ENCODE measurements at regions not wholly inside any gene's neighbourhood (a gene's known extent, or its start where the extent isn't known, plus 50 kb on each side); places are given as distances from the start of the nearest gene placed in this dataset.
A peak's percentile ranks its signal among the peaks of the same experiment; 100 is the strongest.

DNA sequence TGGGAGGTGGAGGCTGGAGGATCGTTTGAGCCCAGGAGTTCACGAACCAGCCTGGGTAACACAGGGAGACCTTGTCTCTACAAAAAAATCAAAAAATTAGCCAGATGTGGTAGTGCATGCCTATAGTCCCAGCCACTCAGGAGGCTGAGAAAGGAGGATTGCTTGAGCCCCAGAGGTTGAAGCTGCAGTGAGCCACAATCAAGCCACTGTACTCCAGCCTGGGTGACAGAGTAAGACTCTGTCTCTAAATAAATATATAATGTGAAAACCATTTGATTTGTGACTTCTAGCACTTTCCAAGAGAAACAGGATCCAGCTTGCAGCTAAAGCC lies 459.1 kb downstream of the SOX9 start:
- DNase-seq (ENCODE audit: low spot score) = no peak

GRCh38 chr17:72580321-72581127 lies 459.7 kb downstream of the SOX9 start:
- no peak for DNase-seq (ENCODE audit: low spot score)

DNA sequence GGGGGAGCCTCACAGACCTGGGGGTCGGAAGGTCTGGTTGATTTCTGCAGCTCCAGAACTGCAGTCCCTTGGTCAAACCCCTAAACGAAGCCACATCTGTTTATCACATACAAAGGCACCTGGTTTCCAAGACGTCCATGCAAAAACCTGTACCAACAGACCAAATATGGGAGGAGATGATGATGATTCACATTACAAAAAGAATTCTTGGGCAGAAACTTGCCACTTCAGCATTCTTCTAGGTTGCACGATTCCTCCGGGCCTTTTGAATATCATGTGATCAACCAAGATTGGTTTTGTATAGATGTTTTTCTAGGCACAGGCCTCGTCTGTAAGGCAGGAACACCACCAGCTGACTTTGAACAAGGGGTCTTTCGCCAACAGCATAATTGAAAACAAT lies 466.3 kb downstream of the SOX9 start:
- DNase-seq (ENCODE audit: low spot score) = no peak

DNA sequence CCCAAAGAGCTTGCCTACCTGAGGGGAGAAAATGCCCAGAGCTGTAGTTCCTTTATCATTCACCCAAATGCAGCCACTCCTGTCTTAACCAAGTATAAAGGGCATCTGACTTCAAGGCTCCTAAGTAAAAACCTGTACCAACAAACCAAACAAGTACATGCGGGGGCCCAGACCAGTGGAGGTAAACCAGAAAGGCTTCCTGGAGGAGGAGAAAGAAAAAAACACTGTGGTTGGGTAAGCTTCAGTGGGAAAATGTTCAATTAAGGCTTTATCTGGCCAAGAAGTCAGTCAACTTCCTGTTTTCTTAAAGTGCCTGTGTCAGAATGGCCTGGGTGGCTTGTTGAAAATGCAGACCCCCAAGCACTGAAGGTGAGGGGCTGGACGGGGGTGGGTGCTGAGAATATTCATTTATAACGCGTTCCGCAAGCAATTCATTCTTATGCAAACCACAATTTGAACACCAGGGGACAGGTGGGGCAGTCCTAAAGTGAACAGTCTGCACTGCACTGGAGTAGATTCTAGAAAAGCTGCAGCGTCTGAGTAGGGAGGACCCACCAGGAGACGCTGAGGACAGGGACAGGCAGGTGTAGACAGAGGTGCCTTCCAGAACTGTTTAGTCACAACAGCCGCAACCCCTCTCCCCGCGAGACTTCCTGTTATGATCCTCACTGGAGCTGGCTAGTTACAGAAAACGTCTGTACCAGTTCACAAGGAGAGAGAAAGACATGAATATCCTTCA lies 467.1 kb downstream of the SOX9 start:
- no peak for DNase-seq (ENCODE audit: low spot score)

- DNase-seq (ENCODE audit: low spot score) = no peak
Observed at GRCh38 chr17:72588561-72588960, 467.7 kb downstream of the SOX9 start.

DNA sequence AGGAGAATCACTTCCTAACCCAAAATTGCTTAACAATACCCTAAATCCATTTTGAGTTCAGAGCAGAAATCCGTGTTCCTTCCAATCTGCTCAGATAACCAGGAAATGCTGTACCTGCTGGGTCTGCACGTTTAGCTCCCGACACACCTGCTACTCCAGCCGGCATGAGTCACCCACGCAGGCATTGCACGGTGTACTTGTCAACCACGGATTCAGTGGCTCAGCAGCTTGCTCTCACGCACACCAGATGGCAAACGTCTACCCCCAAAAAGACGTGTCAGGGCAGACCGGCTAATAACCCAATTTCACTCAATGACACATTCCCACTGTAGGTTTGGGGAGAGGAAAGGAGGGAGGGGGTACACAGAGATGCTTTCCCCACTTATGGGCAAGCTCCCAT lies 468.1 kb downstream of the SOX9 start:
- no peak for DNase-seq (ENCODE audit: low spot score)

DNA sequence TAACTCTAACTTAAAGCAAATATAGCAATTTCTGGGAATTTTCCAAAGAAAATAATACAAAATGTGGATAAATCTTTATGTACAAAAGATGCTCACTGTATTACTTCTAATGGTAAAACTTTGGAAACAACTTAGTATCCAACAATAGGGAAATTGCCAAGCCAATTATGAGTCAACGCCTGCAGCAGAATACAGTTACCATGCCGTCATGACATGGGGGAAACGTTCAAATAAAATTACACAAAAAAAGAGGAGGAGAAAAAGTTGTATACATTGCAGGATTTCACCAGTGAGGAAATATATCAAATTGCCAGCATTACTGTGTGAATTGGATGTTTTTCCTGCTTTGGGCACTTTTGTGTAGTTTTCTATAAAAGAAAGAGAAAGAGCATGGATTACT lies 469.6 kb downstream of the SOX9 start:
- no peak for DNase-seq (ENCODE audit: low spot score)

GRCh38 chr17:72590882-72591281 lies 470.1 kb downstream of the SOX9 start:
- no peak for DNase-seq (ENCODE audit: low spot score)

DNA sequence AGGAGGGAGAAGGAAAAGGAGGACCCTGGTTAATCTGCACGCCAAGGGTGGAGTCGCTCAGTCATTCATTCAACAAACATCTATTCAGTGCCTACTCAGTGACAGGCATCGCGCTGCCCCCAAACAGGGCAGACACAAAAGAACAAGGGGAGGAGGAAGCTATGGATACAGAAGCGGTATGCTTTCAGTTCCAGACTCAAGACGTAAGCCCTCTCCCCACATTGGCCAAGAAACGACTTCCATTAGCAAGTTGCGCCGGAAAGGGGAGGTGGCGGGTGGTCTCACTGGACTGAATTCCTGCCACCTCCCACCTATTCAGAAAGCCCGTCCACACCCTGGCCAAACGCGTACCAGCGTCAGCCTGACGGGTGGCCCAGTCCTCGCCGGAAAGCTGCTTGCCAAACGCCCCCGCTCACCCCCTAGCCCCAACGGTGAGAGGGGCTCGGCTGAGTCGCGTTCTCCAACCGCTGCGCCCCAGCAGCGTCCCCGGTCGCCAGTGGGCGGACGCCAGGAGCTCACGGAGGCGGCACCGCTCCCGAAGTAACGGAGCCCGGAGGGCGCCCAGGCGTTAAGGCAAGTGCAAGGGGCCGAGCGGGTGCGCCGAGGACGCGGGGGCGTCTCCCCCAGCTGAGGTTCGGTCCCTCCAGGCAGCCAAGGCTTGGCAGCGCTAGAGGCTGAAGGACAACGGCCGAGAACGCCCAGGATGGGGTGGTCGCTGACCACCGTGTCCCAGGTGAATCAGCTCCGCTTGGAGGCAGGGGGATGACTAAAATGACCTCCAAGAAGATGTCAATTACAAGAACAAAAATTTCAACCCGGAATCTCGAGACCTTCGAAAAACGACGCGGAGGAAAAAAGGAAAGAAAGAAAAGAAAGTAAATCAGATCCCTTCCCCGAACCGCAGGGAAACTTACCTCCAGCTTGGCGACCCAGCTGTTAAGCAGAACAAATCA lies 470.7 kb downstream of the SOX9 start:
- DNase-seq (ENCODE audit: low spot score) = no peak

- peak; percentile 59 for DNase-seq (ENCODE audit: low spot score)
Observed at GRCh38 chr17:72592242-72592966, 471.6 kb downstream of the SOX9 start.

DNA sequence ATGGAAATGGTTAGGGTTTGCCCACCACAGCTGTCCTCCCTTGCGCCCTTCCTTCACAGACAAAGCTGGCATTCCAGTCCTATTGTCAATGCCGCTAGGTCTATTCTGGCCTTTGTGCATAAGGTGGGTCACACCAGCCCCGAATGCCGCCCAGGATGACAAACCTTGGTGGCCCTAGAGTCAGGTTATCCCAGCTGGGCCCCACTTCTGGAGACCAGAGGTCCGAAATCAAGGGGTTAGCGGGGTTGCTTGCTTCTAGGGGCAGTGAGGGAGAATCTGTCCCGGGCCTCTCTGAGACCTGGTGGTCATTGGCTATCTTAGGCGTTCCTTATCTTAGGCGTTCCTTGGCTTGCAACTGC lies 472.1 kb downstream of the SOX9 start:
- no peak for DNase-seq (ENCODE audit: low spot score)

DNA sequence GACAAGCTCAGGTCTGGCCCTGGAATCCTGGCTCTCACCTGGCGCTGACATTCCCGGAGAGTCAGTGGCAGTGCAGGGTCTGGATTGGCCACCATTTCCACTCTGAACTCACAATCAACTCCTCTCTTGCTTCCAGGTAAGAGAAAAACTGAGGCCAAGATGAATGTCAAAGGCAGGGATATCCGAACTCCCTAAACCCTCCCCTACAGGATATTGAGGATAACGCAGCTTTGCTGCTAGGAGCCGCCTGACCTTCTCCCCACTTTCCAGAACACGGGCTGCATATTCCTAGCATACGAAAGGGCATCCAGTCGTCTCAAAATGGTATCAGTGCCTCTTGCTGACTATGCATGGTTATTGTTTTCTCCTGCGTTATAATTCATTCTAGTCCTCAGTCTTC lies 473.4 kb downstream of the SOX9 start:
- no peak for DNase-seq (ENCODE audit: low spot score)
